Esophagus squamous epithelium (tissue), 5 donors: ENCODE measurements at regions not wholly inside any gene's neighbourhood (a gene's known extent, or its start where the extent isn't known, plus 50 kb on each side); places are given as distances from the start of the nearest gene placed in this dataset.
"Not testable (repeated sequence)": the region's sequence is repeated elsewhere in the genome, so short reads cannot be mapped to it uniquely, and the experiment has no call there.

Experiments used
- DNase-seq: peaks from one replicate; lab custom pipeline; 2025; lab: John Stamatoyannopoulos, UW
- H3K27ac ChIP-seq, 4 donors: fragments of 200-600 bp; sonication (generic); one replicate each; pipeline ENCODE4 v1.5.1; 2016 to 2019; ENCODE audit warnings: mild to moderate bottlenecking in 1 of 4
- H3K27me3 ChIP-seq, 4 donors: fragments of 200-600 bp; sonication (generic); 1 replicate in 3 of 4; 2 replicates in 1 of 4; pipeline versions ENCODE4 v1.5.1 to v1.6.0; 2017 to 2021; ENCODE audit warnings: antibody characterized with exemption in 1 of 4
- H3K36me3 ChIP-seq, 3 donors: fragments of 200-600 bp; sonication (generic); one replicate each; pipeline ENCODE4 v1.5.1; 2016 to 2019
- H3K4me1 ChIP-seq, 3 donors: fragments of 200-600 bp; sonication (generic); one replicate each; pipeline ENCODE4 v1.5.1; 2017 to 2019
- H3K4me3 ChIP-seq, 4 donors: fragments of 200-600 bp; sonication (generic); 1 replicate in 3 of 4; 2 replicates in 1 of 4; pipeline ENCODE4 v1.5.1; 2016 to 2019; ENCODE audit warnings: mild to moderate bottlenecking in 2 of 4, moderate library complexity in 1 of 4
- H3K9me3 ChIP-seq, 3 donors: fragments of 200-600 bp; sonication (generic); one replicate each; pipeline ENCODE4 v1.5.1; 2016 to 2019
- WGBS, 2 donors: methylation state at CpG; one replicate each; pipeline ENCODE4 v1.1.5; 2018; 5-methylcytosine and 5-hydroxymethylcytosine counted together
- intact Hi-C: fragments of 100-400 bp; cut with DNase I; formaldehyde crosslinking; loops from one replicate; pipeline ENCODE4 v1.15.0; 2022
- donor health status: DM: yes; HTN: yes; CAD: no.

- H3K27ac ChIP-seq, H3K4me1 ChIP-seq, intact Hi-C loops, H3K36me3 ChIP-seq, DNase-seq, H3K4me3 ChIP-seq, H3K27me3 ChIP-seq: not testable (repeated sequence)
- WGBS, 2 donors, result 76 to 80% methylated on average over 16 of the region's 16 CpGs
- peaks cover 0 to 77% (median 14%) of the 10 kb centered on the region in 3 donors for H3K9me3 ChIP-seq
Measured at GRCh38 chr16:34609435-34609834, 1150.0 kb downstream of the TP53TG3F start.
